Body of pancreas (tissue), 4 donors: ENCODE measurements at regions not wholly inside any gene's neighbourhood (a gene's known extent, or its start where the extent isn't known, plus 50 kb on each side); places are given as distances from the start of the nearest gene placed in this dataset.

Experiments
- ATAC-seq: fragments of 150-250 bp; one replicate; pipeline ENCODE4 v1.9.1; 2016
- DNase-seq, 4 donors: peaks; one replicate each; pipeline ENCODE4 v3.0.0-alpha.2; 2019
- H3K27ac ChIP-seq, 4 donors: fragments of 200-600 bp; sonication (generic); 1 replicate in 3 of 4; 2 replicates in 1 of 4; pipeline versions ENCODE4 v1.5.1 to v1.6.1; 2016 to 2019; ENCODE audit warnings: mild to moderate bottlenecking in 1 of 4, mixed read lengths in 1 of 4, moderate library complexity in 1 of 4
- H3K27me3 ChIP-seq, 2 donors: fragments of 200-600 bp; sonication (generic); one replicate each; pipeline ENCODE4 v1.6.0; 2016; ENCODE audit warnings: mild to moderate bottlenecking in 1 of 2
- H3K36me3 ChIP-seq, 2 donors: fragments of 200-600 bp; sonication (generic); replicated peaks in 1 of 2; 2 replicates each; pipeline ENCODE4 v1.5.1; 2016; ENCODE audit warnings: low read depth in 2 of 2; ENCODE audit not compliant: insufficient read depth in 1 of 2
- H3K4me1 ChIP-seq: fragments of 200-600 bp; sonication (generic); one replicate; pipeline ENCODE4 v1.6.0; 2016
- H3K4me3 ChIP-seq, 2 donors: fragments of 200-600 bp; sonication (generic); 1 replicate in 1 of 2; 2 replicates in 1 of 2; pipeline ENCODE4 v1.5.1; 2016 to 2019
- H3K9me3 ChIP-seq, 3 donors: fragments of 200-600 bp; sonication (generic); 1 replicate in 2 of 3; 2 replicates in 1 of 3; pipeline ENCODE4 v1.5.1; 2016
- POLR2A ChIP-seq, 3 donors: fragments of 450-650 bp; IDR thresholded peaks; one replicate each; pipeline ENCODE4 v1.6.1; 2016; ENCODE audit warnings: antibody characterized with exemption in 3 of 3, mild to moderate bottlenecking in 2 of 3
- WGBS, 2 donors: methylation state at CpG; one replicate each; pipeline ENCODE4 v1.1.5; 2017; 5-methylcytosine and 5-hydroxymethylcytosine counted together
- intact Hi-C: fragments of 100-400 bp; cut with DNase I; formaldehyde crosslinking; loops from one replicate; pipeline ENCODE4 v1.15.1; 2023
- TF ChIP-seq, protein P1 (sequence below), 7 experiments: fragments of 450-650 bp in 4 of 7; fragments of 200-600 bp in 3 of 7; sonication (generic) in 3 of 7; IDR thresholded peaks; one replicate each; pipeline ENCODE4 v1.5.1; 2016 to 2019; ENCODE audit warnings: antibody characterized with exemption in 7 of 7

DNA sequence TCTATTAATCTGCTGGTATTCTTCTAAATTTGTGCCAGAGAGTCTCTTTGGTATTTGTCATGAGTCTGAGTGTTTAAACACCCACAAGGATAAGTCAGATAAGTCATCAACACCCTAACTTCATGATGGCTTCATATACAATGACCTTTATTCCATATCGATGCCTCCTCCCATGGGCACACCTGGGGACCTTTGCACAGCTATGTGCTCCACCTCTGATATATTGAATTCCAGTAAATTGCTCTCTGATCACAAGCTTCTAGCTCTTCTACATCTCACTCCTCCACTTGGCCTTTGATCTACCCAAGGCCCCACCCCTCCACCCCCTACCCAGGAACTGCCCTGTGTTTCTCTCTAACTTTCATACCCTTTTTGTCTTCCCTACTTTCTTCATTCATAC, 102.7 kb upstream of the MIER3 start:
- Histone ChIP-seq H3K4me1 (no peaks in the 10 kb centered on the region), H3K4me3 (no peak overlapping the region), H3K27ac (no peak overlapping the region), H3K36me3 (no peaks in the 10 kb centered on the region), H3K27me3 (no peaks in the 10 kb centered on the region), H3K9me3 (no peaks in the 10 kb centered on the region)
- WGBS, 2 donors, result 83 to 90% methylated on average over 1 of the region's 1 CpG
- TF ChIP-seq POLR2A (IDR thresholded peaks at IDR 0.05), result no peak
- TF ChIP-seq, protein P1, sequence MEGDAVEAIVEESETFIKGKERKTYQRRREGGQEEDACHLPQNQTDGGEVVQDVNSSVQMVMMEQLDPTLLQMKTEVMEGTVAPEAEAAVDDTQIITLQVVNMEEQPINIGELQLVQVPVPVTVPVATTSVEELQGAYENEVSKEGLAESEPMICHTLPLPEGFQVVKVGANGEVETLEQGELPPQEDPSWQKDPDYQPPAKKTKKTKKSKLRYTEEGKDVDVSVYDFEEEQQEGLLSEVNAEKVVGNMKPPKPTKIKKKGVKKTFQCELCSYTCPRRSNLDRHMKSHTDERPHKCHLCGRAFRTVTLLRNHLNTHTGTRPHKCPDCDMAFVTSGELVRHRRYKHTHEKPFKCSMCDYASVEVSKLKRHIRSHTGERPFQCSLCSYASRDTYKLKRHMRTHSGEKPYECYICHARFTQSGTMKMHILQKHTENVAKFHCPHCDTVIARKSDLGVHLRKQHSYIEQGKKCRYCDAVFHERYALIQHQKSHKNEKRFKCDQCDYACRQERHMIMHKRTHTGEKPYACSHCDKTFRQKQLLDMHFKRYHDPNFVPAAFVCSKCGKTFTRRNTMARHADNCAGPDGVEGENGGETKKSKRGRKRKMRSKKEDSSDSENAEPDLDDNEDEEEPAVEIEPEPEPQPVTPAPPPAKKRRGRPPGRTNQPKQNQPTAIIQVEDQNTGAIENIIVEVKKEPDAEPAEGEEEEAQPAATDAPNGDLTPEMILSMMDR (IDR thresholded peaks at IDR 0.05), result no peak
- DNase-seq (no peak), ATAC-seq (no peak)
- intact Hi-C loops, result no loop called here

DNA sequence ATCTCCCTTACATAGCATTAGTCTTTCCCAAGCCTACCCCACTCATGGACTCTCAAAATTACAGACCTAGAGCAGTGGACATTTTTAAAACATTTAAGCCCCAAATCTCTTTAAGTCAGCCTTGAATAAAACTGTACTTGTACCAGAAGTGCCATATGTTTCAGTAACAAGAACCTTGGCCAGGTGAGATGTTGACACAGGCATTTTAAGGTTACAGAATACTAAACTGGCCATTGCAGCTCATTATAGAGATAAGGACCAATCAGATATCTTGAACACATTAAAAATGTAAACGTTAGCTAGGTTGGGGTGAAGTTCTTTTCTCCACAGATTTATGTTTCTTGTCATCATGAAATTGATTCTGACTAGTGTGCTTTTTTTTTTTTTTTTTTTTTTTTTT, 103.8 kb upstream of the MIER3 start:
- Histone ChIP-seq H3K4me1 (no peaks in the 10 kb centered on the region), H3K9me3 (no peaks in the 10 kb centered on the region), H3K36me3 (no peaks in the 10 kb centered on the region), H3K27ac (no peak overlapping the region), H3K27me3 (no peaks in the 10 kb centered on the region), H3K4me3 (no peak overlapping the region)
- WGBS, 2 donors, result 5 to 25% methylated on average over 1 of the region's 1 CpG
- DNase-seq, result no peak
- intact Hi-C loops, result no loop called here
- no peak for ATAC-seq
- TF ChIP-seq, protein P1 (IDR thresholded peaks at IDR 0.05), result no peak
- TF ChIP-seq POLR2A (IDR thresholded peaks at IDR 0.05), result no peak

DNA sequence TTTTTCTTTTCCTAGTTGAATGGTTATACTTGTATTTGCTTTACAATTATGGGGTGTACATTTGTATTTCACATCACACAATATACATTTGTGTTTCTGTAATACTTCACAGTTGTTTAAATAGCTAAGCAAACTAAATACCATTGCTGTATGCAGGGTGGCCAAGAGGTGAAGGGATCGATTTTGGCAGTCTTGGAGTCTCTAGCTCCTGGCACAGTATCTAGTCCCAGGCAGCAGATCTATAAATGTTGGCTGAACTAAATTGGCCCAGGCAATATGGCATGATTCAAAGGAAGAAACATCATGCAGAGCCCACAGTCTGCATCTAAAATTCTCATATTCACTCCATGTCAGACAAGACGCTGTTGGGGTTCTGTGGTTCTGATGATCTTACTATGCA, 110.1 kb upstream of the GPBP1 start:
- TF ChIP-seq, protein P1 (IDR thresholded peaks at IDR 0.05), result no peak
- no peak for TF ChIP-seq POLR2A (IDR thresholded peaks at IDR 0.05)
- no peaks in the 10 kb centered on the region for H3K4me1 ChIP-seq
- no peaks in the 10 kb centered on the region for H3K36me3 ChIP-seq
- intact Hi-C loops, result no loop called here
- no peaks in the 10 kb centered on the region for H3K27me3 ChIP-seq
- ATAC-seq (no peak), DNase-seq (no peak)
- WGBS, 2 donors, result 43 to 58% methylated on average over 2 of the region's 2 CpGs
- no peaks in the 10 kb centered on the region for H3K9me3 ChIP-seq
- no peak overlapping the region for H3K27ac ChIP-seq
- H3K4me3 ChIP-seq, result no peak overlapping the region

DNA sequence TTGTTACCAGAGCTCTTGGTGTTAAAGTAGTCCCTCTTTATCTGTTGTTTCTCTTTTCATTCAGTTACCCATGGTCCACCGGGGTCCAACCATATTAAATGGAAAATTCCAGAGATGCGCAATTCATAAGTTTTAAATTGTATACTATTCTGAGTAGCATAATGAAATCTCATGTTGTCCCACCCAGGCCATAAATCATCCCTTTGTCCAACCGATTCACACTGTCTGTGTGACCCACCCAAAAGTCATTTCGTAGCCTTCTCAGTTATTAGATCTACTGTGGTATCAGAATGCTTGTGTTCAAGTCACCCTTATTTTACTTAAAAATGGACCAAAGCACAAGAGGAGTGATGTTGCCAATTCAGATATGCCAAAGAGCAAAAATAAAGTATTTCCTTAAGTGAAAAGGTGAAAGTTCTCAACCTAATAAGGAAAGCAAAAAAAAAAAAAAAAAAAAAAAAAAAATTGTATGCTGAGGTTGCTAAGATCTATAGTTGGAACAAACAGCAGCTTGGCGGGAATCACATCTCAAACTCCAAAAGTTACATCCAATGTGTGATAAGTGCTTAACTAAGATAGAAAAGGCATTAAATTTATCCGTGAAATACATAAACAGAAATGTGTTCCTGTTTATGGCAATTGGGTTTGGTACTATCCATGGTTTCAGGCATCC, 106.8 kb upstream of the GPBP1 start:
- intact Hi-C loops, result no loop called here
- Histone ChIP-seq H3K4me3 (no peak overlapping the region), H3K27ac (no peak overlapping the region), H3K4me1 (no peaks in the 10 kb centered on the region), H3K36me3 (no peaks in the 10 kb centered on the region), H3K9me3 (no peaks in the 10 kb centered on the region), H3K27me3 (no peaks in the 10 kb centered on the region)
- TF ChIP-seq POLR2A (IDR thresholded peaks at IDR 0.05), result no peak
- TF ChIP-seq, protein P1 (IDR thresholded peaks at IDR 0.05), result no peak
- ATAC-seq, result no peak
- 91 to 93% methylated on average over 6 of the region's 6 CpGs for WGBS, 2 donors
- no peak for DNase-seq

DNA sequence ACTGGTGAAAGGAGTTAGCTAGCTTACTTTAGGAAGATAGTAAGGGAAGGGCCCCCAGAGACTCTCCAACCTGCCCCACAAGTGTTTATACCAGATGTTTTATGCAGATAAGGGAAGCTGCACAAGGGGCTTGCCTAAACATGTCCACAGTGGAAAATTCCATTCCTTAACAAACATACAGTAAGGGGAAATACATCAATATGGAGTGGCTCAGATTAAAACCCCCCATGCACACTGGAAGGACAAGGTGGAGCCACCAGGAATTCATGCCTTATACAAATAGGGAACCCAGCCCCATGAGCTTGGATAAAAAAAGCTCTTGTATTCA, 106.3 kb upstream of the GPBP1 start:
- intact Hi-C loops, result no loop called here
- Histone ChIP-seq H3K4me1 (no peaks in the 10 kb centered on the region), H3K36me3 (no peaks in the 10 kb centered on the region), H3K4me3 (no peak overlapping the region), H3K27me3 (no peaks in the 10 kb centered on the region), H3K9me3 (no peaks in the 10 kb centered on the region), H3K27ac (no peak overlapping the region)
- TF ChIP-seq, protein P1 (IDR thresholded peaks at IDR 0.05), result no peak
- TF ChIP-seq POLR2A (IDR thresholded peaks at IDR 0.05), result no peak
- DNase-seq (no peak), ATAC-seq (no peak)
